ENCODE measurements at regions not wholly inside any gene's neighbourhood (a gene's known extent, or its start where the extent isn't known, plus 50 kb on each side); places are given as distances from the start of the nearest gene placed in this dataset.

DNA sequence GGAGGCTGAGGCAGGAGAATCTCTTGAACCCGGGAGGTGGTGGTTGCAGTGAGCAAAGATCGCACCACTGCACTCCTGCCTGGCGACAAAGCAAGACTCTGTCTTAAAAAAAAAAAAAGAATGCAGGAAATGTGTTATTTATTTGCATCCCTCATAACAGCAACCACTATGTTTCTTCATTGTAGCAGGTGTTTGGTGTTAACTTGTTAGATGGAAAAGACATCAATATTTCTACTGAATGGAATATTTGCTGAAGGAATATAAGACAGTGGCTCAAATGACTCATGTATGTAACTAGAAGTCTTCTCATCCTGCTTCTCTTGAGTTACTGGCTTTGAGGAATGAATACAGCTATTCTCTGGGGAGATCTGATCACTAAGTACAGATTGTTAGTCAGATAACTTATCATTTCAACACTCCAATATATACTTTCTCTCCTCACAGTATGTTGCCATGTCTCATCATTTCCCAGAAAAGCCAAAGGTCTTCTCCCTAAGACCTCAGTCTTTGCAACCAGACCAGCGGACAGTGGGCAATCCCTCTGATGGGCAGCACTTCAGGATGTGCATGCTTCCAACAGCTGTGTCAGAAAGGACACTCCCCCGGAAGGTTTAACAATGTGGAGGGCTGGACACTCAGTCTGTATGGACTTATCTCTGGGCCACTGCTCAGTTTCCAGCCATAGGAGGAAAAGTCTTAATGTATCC, 104.4 kb upstream of the STK17B start:
- H3K27me3 Mint-ChIP-seq: no peaks in the 10 kb centered on the region
- H3K36me3 Mint-ChIP-seq (ENCODE audit: low read depth): peaks cover 2% of the 10 kb centered on the region
- no peaks in the 10 kb centered on the region for H3K9me3 Mint-ChIP-seq
- H3K4me1 Mint-ChIP-seq: peaks cover 48% of the 10 kb centered on the region
- peak overlapping the region; percentile 83 for H3K27ac Mint-ChIP-seq
- peak overlapping the region; percentile 72 for H3K4me3 Mint-ChIP-seq
- peak; percentile 71 for DNase-seq
- intact Hi-C loops (cut with micrococcal nuclease): loop anchor here (1.0 to 2.0 kb wide), 6 partner anchors 8 to 197 kb away; partner anchors contain the start of gene STK17B

DNA sequence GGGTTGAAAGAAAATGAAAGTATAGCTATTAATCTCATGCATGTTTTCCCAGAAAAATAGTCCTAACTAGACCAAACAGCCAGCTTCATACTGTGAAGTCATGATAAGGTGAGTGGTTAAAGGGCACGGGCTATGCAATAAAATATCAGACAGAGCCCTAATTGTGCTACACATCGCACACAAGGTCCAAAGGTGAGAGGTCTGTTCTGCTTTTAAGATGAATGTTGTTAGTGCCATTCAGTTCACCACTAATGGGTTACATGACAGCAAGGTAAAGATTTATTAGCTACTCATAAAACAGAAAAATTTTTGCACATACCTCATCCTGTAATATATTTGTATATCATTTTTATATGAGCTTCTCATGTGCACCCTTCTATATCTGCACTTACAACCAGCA, 105.0 kb upstream of the STK17B start:
- peaks cover 2% of the 10 kb centered on the region for H3K36me3 Mint-ChIP-seq (ENCODE audit: low read depth)
- no peaks in the 10 kb centered on the region for H3K27me3 Mint-ChIP-seq
- no peak for DNase-seq
- intact Hi-C loops (cut with micrococcal nuclease): loop anchor here (1.0 to 2.0 kb wide), 3 partner anchors 13 to 198 kb away; partner anchors contain the start of gene STK17B
- no peaks in the 10 kb centered on the region for H3K9me3 Mint-ChIP-seq
- H3K27ac Mint-ChIP-seq: peak overlapping the region; percentile 83
- H3K4me1 Mint-ChIP-seq: peaks cover 48% of the 10 kb centered on the region
- peak overlapping the region; percentile 72 for H3K4me3 Mint-ChIP-seq

DNA sequence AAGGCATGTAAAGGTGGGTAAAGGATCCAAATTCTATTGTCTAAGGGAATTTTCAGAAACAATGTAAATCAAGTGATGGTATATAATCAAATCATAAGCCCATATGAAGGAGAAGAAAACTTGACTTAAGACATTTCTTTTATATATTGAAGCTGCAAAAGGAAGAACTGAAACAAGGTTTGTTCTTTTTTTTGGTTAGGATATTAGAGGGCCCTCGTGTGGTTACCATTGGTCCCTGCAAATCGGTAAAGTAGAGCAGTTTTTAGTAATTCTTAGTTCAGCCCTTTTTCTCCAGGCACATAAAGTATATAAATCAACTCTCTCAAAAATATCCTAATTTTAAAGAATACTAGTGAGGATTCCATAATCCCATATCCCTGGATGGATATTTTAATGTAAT, 105.6 kb upstream of the STK17B start:
- Mint-ChIP-seq H3K9me3 (no peaks in the 10 kb centered on the region), H3K27ac (no peak overlapping the region), H3K4me1 (peaks cover 48% of the 10 kb centered on the region), H3K4me3 (no peak overlapping the region), H3K36me3 (ENCODE audit: low read depth) (peaks cover 2% of the 10 kb centered on the region), H3K27me3 (no peaks in the 10 kb centered on the region)
- DNase-seq: peak; percentile 80
- intact Hi-C loops (cut with micrococcal nuclease): loop anchor here (1.0 to 2.0 kb wide), 2 partner anchors 106 to 146 kb away; partner anchors contain the start of gene STK17B

DNA sequence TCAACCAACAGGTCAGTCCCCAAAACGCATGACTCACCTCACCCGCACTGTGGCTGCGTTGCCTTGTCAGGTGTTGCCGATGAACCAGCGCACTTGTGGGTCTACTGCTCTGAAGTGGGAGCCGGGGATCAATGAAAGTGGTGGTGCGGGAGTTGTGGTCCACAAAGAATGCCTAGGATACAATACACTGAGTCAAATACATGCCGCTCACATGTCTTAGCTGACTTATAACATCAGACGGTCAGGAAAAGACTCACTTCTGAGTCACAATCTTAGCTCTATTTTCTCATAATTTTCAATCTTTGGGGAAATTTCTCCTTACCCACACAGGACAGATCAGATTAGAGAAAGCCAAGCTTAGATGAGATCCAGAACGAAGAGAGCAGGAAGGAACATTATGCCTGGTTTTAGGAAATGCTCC, 107.1 kb upstream of the STK17B start:
- intact Hi-C loops (cut with micrococcal nuclease): no loop called here
- peak overlapping the region; percentile 35 for H3K27ac Mint-ChIP-seq
- peaks cover 2% of the 10 kb centered on the region for H3K36me3 Mint-ChIP-seq (ENCODE audit: low read depth)
- peaks cover 3% of the 10 kb centered on the region for H3K9me3 Mint-ChIP-seq
- H3K27me3 Mint-ChIP-seq: no peaks in the 10 kb centered on the region
- H3K4me3 Mint-ChIP-seq: peak overlapping the region; percentile 5
- DNase-seq: peak; percentile 66
- H3K4me1 Mint-ChIP-seq: peaks cover 48% of the 10 kb centered on the region

DNA sequence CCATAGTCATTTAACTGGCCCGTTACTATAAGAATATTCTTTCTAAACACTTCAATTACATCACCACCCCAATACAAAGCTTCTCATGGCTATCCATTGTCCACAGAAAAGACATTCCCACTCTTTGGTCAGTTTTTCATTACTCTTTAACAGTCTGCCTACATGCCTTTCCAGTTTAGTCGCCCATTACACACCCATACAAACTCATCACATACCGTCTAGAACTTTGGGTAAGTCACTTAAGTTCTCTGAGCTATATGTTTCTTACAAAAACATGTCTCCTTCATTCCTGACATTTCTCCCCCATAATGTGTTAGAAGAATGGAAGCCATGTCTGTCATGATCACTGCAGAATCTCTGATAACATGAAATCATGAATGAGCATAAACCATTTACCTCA, 108.2 kb upstream of the STK17B start:
- H3K27ac Mint-ChIP-seq: no peak overlapping the region
- H3K9me3 Mint-ChIP-seq: peaks cover 3% of the 10 kb centered on the region
- no peak for DNase-seq
- H3K27me3 Mint-ChIP-seq: no peaks in the 10 kb centered on the region
- intact Hi-C loops (cut with micrococcal nuclease): no loop called here
- peaks cover 2% of the 10 kb centered on the region for H3K36me3 Mint-ChIP-seq (ENCODE audit: low read depth)
- no peak overlapping the region for H3K4me3 Mint-ChIP-seq
- peaks cover 38% of the 10 kb centered on the region for H3K4me1 Mint-ChIP-seq

DNA sequence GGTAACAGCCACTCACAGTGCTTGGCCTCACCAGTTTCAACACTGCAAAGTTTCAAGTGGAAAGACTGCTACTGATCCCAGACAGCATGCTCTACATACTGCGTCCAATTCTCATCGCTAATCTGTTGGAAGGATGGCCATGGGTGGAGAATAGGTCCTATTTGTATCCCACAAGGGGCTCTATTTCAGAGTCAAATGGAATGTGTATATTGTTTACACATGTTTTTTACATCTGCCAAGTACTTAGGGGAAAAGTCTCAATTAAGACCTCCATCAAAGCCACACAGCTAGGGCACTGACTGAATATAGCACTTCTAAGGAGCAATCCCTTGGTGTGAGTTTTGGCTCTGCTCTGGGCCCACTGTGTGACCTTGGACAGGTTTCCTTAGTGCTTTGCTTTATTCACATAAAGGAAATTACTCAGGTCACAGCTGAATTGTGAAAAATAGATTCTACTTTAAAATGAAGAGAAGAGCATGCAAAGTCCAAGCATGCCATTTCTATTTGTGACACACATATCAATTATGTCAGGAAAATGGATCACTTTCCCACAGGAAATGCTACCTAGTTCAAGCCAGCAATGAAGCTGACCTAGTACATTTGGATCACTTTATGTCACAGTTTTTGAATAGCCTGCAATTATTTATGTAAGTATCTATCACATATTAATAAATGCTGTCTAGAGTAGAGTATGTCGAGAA, 112.9 kb upstream of the STK17B start:
- Mint-ChIP-seq H3K4me1 (peaks cover 29% of the 10 kb centered on the region), H3K36me3 (ENCODE audit: low read depth) (no peaks in the 10 kb centered on the region), H3K4me3 (no peak overlapping the region), H3K27ac (no peak overlapping the region), H3K9me3 (peaks cover 3% of the 10 kb centered on the region), H3K27me3 (no peaks in the 10 kb centered on the region)
- DNase-seq: no peak
- intact Hi-C loops (cut with micrococcal nuclease): no loop called here

DNA sequence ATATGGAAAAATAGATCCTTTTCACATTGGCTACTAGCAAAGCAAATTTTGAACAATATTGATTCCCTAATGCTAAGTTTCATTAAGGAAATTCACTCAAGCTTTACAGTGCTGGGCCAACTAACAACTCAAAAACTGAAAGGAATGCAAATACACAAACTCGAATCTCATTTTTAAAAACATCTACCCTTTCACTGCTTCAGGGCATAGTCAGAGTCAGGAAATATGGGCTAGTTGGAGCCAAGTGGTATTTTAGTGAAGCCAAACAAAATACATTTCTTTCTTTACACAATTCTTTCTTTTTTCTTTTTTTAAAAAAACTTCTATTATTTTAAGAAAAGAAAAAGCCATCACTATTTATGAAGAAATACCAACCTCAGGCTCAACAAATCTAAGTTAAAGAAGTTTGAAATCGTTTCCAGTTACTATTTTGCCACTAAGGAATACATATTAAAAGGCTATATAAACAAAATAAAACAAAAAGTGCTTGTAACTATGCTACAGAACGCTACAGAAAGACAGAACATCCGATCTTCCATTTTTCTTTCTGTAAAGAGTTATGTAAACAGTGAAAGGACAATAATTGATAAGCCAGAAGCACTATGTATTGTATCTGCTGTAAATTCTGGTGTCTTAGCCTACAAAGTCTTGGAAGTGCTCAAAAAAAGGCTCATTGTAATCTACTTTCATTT, 113.6 kb upstream of the STK17B start:
- Mint-ChIP-seq H3K36me3 (ENCODE audit: low read depth) (no peaks in the 10 kb centered on the region), H3K9me3 (peaks cover 3% of the 10 kb centered on the region), H3K27ac (no peak overlapping the region), H3K4me3 (no peak overlapping the region), H3K4me1 (peaks cover 28% of the 10 kb centered on the region), H3K27me3 (no peaks in the 10 kb centered on the region)
- intact Hi-C loops (cut with micrococcal nuclease): no loop called here
- DNase-seq: no peak

DNA sequence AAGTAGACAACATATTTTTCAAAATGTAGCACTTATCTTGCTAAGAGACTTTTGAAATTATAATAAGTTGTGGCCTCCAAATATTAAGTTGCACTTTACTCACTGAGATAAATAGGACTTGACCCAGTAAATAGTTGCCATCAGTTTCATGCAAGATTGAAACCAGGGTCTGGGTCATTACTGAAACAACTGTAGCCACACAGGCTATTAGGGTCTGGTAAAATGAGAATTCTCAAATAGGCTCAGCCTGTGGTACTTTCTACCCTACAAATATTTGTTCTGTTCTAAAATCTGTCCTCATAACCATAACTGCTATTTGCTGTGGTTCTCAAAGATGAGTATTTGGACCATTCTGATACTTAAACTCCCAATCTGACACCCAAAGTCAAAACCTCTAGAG, 115.4 kb upstream of the STK17B start:
- H3K27me3 Mint-ChIP-seq: no peaks in the 10 kb centered on the region
- intact Hi-C loops (cut with micrococcal nuclease): loop anchor here (1.0 kb wide), 1 partner anchor 45 kb away; no protein-coding TSS in a partner anchor
- H3K4me3 Mint-ChIP-seq: no peak overlapping the region
- peaks cover 38% of the 10 kb centered on the region for H3K4me1 Mint-ChIP-seq
- no peaks in the 10 kb centered on the region for H3K36me3 Mint-ChIP-seq (ENCODE audit: low read depth)
- DNase-seq: no peak
- peaks cover 3% of the 10 kb centered on the region for H3K9me3 Mint-ChIP-seq
- H3K27ac Mint-ChIP-seq: no peak overlapping the region

DNA sequence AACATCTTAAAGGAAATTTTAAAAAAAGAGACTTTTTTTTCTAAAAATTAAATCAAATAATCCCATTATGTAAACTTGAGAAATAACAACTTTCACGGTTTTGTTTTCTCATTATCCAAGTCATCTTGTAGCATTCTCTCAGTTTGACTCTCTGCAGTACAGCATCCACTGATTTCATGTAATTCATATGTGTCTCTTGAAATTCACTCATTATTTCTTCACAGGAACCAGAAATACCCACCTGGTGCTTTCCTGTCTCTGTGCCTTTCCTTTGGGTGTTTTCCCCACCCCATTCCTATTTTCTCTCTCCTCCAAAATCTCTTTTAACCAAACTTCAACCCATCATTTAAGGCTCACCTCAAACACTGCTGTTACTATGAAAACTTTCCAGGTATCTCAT, 116.1 kb upstream of the STK17B start:
- Mint-ChIP-seq H3K9me3 (peaks cover 2% of the 10 kb centered on the region), H3K27ac (no peak overlapping the region), H3K4me3 (no peak overlapping the region), H3K27me3 (no peaks in the 10 kb centered on the region), H3K4me1 (peaks cover 43% of the 10 kb centered on the region), H3K36me3 (ENCODE audit: low read depth) (no peaks in the 10 kb centered on the region)
- intact Hi-C loops (cut with micrococcal nuclease): loop anchor here (1.0 kb wide), 1 partner anchor 45 kb away; no protein-coding TSS in a partner anchor
- DNase-seq: no peak

DNA sequence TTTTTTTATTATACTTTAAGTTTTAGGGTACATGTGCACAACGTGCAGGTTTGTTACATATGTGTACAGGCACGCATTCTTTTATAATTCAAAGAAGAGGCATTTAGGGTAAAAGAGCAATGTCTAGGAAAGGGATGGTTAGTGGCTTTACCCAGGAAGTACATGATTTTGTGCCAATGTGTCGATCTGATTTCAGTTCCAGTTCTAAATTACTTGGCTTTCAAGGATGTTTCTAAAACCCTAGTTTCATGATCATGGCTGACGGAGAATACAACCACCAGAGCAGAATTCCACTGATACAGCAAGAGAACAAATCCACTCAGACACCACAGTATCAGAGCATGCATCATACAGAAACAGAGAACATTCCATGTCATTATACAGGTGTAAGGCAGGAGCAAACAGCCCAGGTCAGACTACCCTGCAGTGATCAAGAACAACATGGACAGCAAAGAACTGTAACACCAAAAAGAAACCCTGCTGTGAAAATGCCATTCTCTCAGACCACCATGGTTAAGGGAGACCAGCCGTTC, 116.7 kb upstream of the STK17B start:
- Mint-ChIP-seq H3K36me3 (ENCODE audit: low read depth) (no peaks in the 10 kb centered on the region), H3K27ac (peak overlapping the region; percentile 55), H3K27me3 (no peaks in the 10 kb centered on the region), H3K4me1 (peaks cover 44% of the 10 kb centered on the region), H3K4me3 (peak overlapping the region; percentile 27), H3K9me3 (no peaks in the 10 kb centered on the region)
- intact Hi-C loops (cut with micrococcal nuclease): loop anchor here (2.0 kb wide), 1 partner anchor 87 kb away; no protein-coding TSS in a partner anchor
- DNase-seq: no peak

DNA sequence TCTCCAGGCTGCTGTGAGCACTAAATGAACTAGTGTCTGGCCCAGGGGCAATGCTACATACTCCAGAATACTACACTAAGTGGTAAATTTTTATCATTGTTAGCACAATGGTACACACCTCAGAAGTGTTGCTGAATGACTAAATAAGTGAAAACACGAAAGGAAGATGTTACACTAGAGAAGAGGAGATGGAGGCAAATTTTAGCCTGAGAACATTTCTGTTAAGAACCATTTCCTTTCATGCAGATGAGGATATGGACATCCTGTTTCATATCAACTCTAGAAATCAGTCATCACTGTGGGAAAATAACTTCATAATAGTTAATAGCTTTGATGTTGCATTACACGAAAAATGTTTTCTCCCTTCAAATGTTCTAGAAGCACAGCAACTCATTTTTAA, 117.6 kb upstream of the STK17B start:
- no peak for DNase-seq
- intact Hi-C loops (cut with micrococcal nuclease): loop anchor here (2.0 kb wide), 1 partner anchor 88 kb away; no protein-coding TSS in a partner anchor
- Mint-ChIP-seq H3K4me3 (no peak overlapping the region), H3K27ac (peak overlapping the region; percentile 7), H3K27me3 (no peaks in the 10 kb centered on the region), H3K36me3 (ENCODE audit: low read depth) (no peaks in the 10 kb centered on the region), H3K9me3 (no peaks in the 10 kb centered on the region), H3K4me1 (peaks cover 44% of the 10 kb centered on the region)

DNA sequence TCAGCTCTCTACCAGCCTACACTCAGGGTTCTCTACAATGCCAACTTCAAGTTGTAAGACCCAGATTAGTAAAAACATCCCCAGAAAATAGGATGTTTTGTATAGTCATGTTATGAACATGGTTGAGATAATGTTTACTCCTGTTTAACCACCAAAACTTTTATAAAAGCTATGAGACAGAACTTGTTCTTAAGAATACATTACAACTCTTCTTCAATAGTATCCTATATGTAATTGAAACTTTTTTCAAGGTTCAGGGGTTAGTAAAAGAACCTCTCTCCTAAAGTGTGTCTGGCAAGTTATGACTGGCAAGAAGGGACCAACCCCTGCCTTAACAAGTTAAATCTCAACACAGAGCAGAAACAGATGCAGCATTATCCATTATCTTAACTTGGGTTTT, 118.8 kb upstream of the STK17B start:
- Mint-ChIP-seq H3K36me3 (ENCODE audit: low read depth) (no peaks in the 10 kb centered on the region), H3K4me1 (peaks cover 46% of the 10 kb centered on the region), H3K9me3 (no peaks in the 10 kb centered on the region), H3K27ac (no peak overlapping the region), H3K27me3 (no peaks in the 10 kb centered on the region), H3K4me3 (no peak overlapping the region)
- intact Hi-C loops (cut with micrococcal nuclease): loop anchor here (5.0 kb wide), 1 partner anchor 47 kb away; no protein-coding TSS in a partner anchor
- no peak for DNase-seq

DNA sequence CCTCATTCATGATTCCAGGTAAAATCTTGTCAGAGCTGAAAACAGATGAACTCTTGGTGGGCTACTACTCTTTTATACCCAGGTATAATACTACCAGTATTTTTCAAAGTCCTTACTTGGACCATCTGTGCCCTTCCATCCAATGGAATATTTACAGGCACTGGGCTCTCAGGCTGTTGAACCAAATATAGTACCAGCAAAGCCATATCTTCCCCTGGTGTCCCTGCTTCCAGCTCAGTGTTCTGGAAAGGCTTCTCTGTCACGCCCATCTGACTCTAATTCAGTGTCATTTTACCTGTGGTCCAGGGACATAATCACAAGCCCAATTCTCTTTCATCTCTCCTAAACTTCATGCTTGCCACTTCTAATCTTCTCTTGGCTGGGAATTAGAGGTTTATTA, 119.2 kb upstream of the STK17B start:
- no peak for DNase-seq
- Mint-ChIP-seq H3K27ac (no peak overlapping the region), H3K27me3 (no peaks in the 10 kb centered on the region), H3K4me1 (peaks cover 42% of the 10 kb centered on the region), H3K4me3 (no peak overlapping the region), H3K36me3 (ENCODE audit: low read depth) (no peaks in the 10 kb centered on the region), H3K9me3 (no peaks in the 10 kb centered on the region)
- intact Hi-C loops (cut with micrococcal nuclease): loop anchor here (5.0 kb wide), 1 partner anchor 47 kb away; no protein-coding TSS in a partner anchor

All from activated CD4-positive, alpha-beta T cell treated with anti-CD3 and anti-CD28 coated beads, Interleukin-2, amount 10 ng/mL, durations not matched to agents 24 days and 14 days (primary cell).